Kidney tubule cell (primary cell): ENCODE measurements at regions not wholly inside any gene's neighbourhood (a gene's known extent, or its start where the extent isn't known, plus 50 kb on each side); places are given as distances from the start of the nearest gene placed in this dataset.
"Not testable (repeated sequence)": the region's sequence is repeated elsewhere in the genome, so short reads cannot be mapped to it uniquely, and the experiment has no call there.

Experiments
- DNase-seq: peaks from one replicate; pipeline ENCODE4 v3.0.0-alpha.2; 2018; ENCODE audit warnings: low spot score

DNA sequence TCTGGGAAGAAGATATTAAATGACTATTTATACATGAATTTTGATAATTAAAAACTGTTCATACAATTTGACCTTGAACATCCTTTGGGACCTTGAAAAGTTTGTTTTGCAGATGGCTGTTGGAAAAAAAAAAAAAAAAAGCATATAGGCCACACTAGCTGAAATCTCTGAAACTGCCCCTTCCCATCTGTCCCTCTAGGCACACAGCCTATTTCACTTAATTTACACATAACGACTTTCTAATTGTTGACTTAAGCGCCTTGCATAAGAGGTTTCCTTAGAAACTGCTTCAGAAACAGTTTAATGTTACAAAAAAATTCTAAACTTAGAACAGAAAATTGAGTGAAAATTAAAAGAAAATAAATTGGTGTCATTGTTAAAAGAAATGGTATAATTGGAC, 131.0 kb downstream of the COX18 start:
- DNase-seq = no peak

DNA sequence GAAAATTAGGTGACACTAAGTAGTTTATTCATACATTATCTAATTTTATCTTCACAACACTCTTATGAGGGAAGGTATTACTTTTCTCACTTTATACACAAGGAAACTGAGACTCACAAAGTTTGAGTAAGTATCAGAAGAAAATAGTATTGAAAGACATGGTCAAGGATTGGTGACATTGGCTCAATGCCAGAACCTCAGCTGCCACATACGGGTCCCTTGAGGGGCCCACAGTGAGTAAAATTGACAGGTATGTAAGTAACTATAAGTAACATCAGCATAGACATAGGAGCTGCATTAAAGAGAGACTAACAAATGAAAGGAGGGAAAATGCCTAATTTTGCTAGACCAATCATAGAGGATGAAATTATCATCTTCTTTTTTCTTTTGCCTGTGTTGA, 134.1 kb downstream of the COX18 start:
- DNase-seq = no peak

GRCh38 chr4:72933029-72933428, 136.5 kb downstream of the COX18 start:
- no peak for DNase-seq

GRCh38 chr4:72931346-72931745, 138.2 kb downstream of the COX18 start:
- DNase-seq = no peak

DNA sequence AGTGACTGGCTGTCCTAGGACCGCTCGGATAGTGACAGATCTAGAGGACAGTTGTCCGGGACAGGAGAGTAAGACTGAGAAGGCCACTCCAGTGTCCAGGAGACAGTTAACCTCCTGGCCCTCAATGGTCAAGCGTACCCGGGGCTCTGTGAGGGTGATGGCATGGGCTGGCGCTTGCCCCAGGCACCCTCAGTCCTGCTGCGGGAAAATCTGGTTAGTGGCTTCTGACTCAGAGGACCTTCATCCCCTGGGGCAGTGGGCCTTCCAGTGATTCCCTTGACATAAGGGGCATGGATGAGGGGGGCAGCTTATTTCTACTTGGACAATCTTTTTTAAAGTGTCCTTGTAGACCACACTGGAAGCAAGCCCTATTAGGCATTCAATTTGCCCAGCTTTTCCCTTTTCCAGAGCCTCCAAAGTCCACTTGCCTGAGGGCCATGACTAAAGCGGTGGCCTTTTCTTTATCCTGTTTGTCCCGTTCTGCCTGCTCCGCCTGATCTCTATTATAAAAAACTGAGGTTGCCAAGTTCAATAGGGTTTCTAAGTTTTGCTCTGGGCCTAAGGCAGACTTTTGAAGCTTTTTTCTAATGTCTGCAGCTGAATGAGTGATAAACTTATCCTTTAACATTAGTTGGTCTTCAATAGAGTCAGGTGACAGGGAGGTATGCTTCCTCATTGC, 139.8 kb downstream of the COX18 start:
- not testable (repeated sequence) for DNase-seq

- DNase-seq = no peak
These were observed 144.7 kb downstream of the COX18 start for GRCh38 chr4:72924814-72925213.

GRCh38 chr4:72919937-72920336, 149.6 kb downstream of the COX18 start:
- no peak for DNase-seq

GRCh38 chr4:72919464-72919863, 150.1 kb downstream of the COX18 start:
- no peak for DNase-seq

DNA sequence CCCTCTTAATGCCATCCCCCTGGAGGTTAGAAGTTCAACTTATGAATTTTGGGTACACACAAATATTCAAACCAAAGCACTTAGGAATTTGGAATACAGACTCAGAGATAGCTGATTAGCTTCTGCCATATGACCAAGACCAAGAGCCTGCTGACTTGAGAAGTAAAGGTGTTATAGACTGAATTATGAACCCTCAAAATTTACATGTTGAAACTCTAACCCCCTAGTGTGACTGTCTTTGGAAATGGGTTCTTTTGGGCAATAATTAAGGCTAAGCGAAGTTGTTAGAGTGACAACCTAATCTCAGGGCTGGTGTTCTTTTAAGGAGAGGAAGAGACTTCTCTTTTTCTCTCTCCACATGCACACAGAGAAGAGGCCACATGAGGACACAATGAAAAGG, 151.2 kb downstream of the COX18 start:
- DNase-seq = no peak

DNA sequence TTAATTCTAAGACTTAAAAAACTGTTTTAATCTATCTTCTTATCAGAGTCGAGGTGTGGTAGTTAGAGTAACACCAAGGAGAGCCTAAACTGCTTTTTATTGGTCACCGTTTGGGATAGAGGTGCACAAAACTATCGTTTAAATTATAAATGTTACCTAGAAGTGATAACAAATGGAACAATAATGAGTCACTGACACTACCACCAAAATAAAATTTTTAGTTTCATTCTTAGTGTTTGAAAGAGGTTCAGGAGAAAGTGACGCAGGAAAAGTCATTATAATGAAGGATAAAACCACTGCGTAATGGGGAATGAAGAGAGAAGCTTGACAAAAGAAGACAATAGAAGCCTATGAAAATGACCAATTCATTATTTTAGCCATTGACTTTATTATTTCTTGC, 158.2 kb downstream of the COX18 start:
- no peak for DNase-seq

DNA sequence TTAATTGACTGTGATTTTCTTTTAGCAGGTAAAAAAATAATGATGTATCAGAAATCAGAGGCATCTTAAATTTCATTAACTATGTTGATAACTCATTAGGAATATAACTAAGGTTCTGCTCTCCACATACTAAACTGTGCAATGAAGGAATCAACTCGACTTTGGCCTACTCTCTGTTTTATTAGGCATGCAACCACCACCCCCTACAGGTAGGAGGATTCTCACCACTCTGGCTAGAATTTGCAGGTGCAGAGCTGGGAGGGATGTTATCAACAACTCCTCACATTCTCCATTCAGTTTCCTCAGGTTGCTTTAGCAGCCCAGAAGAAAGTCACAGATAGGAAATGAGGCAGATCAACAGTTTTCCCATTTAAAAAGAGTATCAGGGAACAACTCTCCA, 160.1 kb downstream of the COX18 start:
- DNase-seq = peak; percentile 23

DNA sequence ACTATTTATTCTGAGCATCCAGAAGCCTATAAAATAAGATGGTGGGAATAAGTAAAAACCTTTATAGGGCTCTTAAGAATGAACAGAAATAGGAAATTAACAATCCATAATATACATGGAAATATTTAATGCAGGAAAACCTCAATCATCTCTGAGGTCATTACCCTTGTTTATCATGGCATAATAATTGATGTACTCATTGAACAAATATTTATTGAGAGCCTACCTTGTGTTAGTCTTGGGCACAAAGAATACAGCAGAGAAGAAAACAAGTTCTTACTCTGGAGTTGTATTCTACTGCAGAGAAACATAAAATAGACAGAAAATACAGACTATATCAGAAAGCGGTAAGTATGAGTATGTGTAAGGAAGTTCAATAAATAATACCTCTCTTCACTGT, 167.2 kb downstream of the COX18 start:
- no peak for DNase-seq

GRCh38 chr4:72901553-72901952, 168.0 kb downstream of the COX18 start:
- no peak for DNase-seq

- DNase-seq = no peak
These were observed 168.6 kb downstream of the COX18 start for GRCh38 chr4:72900952-72901351.

GRCh38 chr4:72899621-72900020, 169.9 kb downstream of the COX18 start:
- DNase-seq = no peak

DNA sequence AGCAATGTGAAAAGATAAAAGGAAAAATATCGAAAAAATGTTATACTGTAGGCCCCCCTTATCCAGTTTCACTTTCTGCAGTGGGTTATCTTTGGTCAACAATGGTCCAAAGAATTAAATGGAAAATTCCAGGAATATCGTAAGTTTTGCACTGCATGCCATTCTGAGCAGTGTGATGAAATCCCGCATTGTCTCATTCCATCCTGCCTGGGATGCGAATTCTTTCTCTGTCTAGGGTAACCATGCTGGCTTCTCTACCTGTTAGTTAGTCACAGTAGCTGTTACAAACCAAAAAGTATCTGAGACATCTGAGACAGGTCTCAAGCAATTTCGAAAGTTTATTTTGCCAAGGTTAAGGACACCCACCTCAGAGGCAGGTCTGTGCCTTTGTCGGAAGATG, 170.3 kb downstream of the COX18 start:
- no peak for DNase-seq

GRCh38 chr4:72896515-72896914, 173.0 kb downstream of the COX18 start:
- peak; percentile 46 for DNase-seq

- no peak for DNase-seq
These were observed 174.1 kb downstream of the COX18 start for GRCh38 chr4:72895408-72895807.

GRCh38 chr4:72893354-72894066, 176.0 kb downstream of the COX18 start:
- no peak for DNase-seq

DNA sequence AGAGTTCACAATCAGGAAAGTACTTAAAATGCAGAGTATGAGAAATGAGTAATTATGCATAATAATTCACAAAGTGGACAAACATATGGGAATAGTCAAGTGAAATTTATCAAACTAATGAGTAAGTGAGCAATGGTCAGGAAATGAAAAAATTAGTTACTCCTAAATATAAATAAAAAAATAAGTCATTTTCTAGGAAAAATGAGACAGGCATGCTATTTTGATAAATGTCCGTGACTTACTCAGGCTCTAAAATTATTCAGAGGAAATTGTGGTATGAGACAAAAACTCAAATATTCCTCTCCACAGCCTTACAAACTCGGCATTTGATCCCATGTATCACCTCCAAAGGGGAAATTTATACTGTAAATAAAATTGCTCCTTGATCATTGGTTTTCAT, 181.2 kb downstream of the COX18 start:
- DNase-seq = no peak

GRCh38 chr4:72887152-72887551, 182.4 kb downstream of the COX18 start:
- no peak for DNase-seq

GRCh38 chr4:72886602-72887001, 182.9 kb downstream of the COX18 start:
- DNase-seq = peak; percentile 18

DNA sequence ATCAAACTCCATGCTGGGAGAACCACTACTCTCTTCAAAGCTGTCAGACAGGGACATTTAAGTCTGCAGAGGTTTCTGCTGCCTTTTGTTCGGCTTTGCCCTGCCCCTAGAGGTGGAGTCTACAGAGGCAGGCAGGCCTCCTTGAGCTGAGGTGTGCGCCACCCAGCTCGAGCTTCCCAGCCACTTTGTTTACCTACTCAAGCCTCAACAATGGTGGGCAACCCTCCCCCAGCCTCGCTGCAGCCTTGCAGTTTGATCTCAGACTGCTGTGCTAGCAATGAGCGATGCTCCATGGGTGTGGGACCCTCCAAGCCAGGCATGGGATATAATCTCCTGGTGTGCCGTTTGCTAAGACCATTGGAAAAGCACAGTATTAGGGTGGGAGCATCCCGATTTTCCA, 185.3 kb downstream of the COX18 start:
- not testable (repeated sequence) for DNase-seq

DNA sequence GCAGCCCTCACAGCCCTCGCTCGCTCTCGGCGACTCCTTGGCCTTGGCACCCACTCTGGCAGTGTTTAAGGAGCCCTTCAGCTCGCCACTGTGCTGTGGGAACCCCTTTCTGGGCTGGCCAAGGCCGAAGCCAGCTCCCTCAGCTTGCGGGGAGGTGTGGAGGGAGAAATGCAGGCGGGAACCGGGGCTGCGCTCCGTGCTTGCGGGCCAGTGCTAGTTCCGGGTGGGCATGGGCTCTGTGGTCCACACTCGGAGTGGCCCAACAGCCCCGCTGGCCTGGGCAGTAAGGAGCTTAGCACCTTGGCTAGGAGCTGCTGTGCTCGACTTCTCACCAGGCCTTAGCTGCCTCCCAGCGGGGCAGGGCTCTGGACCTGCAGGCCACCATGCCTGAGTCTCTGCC, 192.6 kb downstream of the COX18 start:
- DNase-seq = no peak
